Calu3 (cell line): ENCODE measurements at regions not wholly inside any gene's neighbourhood (a gene's known extent, or its start where the extent isn't known, plus 50 kb on each side); places are given as distances from the start of the nearest gene placed in this dataset.

Experiments
- BruUV-seq: library from RNA; stranded (reverse); fragments of 400-500 nt; replicated peaks from 2 replicates; lab custom pipeline; 2021; lab: Mats Ljungman, UMichigan
- CTCF ChIA-PET: fragments of 300-600 bp; sonication (Branson Sonifier 250); formaldehyde crosslinking; loops from one replicate; lab custom pipeline; 2022; ENCODE audit warnings: antibody characterized with exemption; lab: Charles Lee
- DNase-seq: peaks from one replicate; pipeline ENCODE4 v3.0.0; 2022
- H3K27ac Mint-ChIP-seq: one replicate; pipeline ENCODE4 v1.8.0; 2022; ENCODE audit warnings: mixed read lengths; ENCODE audit not compliant: unreplicated experiment
- H3K27me3 Mint-ChIP-seq: one replicate; pipeline ENCODE4 v1.8.0; 2022; ENCODE audit warnings: mixed read lengths; ENCODE audit not compliant: unreplicated experiment
- H3K36me3 Mint-ChIP-seq: one replicate; pipeline ENCODE4 v1.8.0; 2022; ENCODE audit warnings: mild to moderate bottlenecking, moderate library complexity, mixed read lengths; ENCODE audit not compliant: insufficient read depth, unreplicated experiment
- H3K4me1 Mint-ChIP-seq: one replicate; pipeline ENCODE4 v1.8.0; 2022; ENCODE audit warnings: mild to moderate bottlenecking, low read depth, mixed read lengths; ENCODE audit not compliant: unreplicated experiment
- H3K4me3 Mint-ChIP-seq: one replicate; pipeline ENCODE4 v1.8.0; 2022; ENCODE audit warnings: mild to moderate bottlenecking, low read depth, moderate library complexity, mixed read lengths; ENCODE audit not compliant: unreplicated experiment
- H3K9me3 Mint-ChIP-seq: one replicate; pipeline ENCODE4 v1.8.0; 2022; ENCODE audit warnings: low read depth, mixed read lengths; ENCODE audit not compliant: unreplicated experiment
- intact Hi-C: fragments of 100-400 bp; cut with micrococcal nuclease; formaldehyde crosslinking; loops from one replicate; pipeline ENCODE4 v1.10.0; 2022; ENCODE audit not compliant: unreplicated experiment
- TF ChIP-seq, protein P1 (sequence below): fragments of 200-600 bp; IDR thresholded peaks from one replicate; pipeline ENCODE4 v1.8.0; 2022; ENCODE audit warnings: antibody characterized with exemption; ENCODE audit not compliant: unreplicated experiment

DNA sequence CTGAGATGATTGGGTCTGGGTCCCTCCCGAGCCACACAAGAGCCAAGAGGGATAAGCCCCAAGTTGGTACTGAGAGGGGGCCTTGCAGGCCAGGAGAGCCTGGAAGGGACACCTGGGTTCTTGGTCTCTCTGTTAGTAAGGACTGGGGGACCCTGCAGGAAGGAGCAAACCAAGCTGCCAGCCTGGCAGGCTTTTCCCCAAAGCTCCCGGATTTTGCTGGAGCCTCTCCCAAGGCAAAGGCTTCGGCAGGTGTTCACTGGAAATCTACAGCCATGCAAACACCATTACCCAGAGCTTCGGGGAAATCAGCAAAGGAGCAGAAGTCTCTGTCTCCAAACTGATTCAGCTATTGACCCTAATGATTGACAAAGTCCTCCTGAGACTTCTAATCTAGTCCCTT lies 527.9 kb downstream of the BUD13 start:
- Mint-ChIP-seq H3K9me3 (no peaks in the 10 kb centered on the region), H3K36me3 (no peaks in the 10 kb centered on the region), H3K4me3 (no peak overlapping the region), H3K27me3 (peaks cover 44% of the 10 kb centered on the region), H3K27ac (no peak overlapping the region), H3K4me1 (no peaks in the 10 kb centered on the region)
- no peak for DNase-seq
- no TSS peak for BruUV-seq
- CTCF ChIA-PET = no interaction called here
- TF ChIP-seq, protein P1, sequence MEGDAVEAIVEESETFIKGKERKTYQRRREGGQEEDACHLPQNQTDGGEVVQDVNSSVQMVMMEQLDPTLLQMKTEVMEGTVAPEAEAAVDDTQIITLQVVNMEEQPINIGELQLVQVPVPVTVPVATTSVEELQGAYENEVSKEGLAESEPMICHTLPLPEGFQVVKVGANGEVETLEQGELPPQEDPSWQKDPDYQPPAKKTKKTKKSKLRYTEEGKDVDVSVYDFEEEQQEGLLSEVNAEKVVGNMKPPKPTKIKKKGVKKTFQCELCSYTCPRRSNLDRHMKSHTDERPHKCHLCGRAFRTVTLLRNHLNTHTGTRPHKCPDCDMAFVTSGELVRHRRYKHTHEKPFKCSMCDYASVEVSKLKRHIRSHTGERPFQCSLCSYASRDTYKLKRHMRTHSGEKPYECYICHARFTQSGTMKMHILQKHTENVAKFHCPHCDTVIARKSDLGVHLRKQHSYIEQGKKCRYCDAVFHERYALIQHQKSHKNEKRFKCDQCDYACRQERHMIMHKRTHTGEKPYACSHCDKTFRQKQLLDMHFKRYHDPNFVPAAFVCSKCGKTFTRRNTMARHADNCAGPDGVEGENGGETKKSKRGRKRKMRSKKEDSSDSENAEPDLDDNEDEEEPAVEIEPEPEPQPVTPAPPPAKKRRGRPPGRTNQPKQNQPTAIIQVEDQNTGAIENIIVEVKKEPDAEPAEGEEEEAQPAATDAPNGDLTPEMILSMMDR = no peak
- intact Hi-C loops = no loop called here

DNA sequence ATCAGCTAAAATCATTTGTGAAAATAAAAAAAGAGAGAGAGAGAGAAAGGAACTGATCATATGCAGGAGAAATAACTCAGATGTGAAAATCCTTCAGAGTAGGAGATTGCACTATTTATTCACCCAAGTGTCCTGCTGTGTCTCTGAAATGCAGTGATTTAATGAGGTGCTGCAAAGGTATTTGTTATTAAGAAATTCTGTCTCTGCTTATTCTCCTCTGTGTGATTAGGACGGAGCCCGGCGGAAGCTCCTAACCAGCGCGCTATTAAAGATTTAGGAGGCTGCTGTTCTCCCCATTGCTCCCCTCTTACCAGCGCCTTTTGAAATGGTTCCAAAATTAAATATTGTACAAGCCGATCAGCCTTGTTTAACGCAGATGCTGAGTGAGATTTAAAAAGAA lies 528.3 kb downstream of the BUD13 start:
- CTCF ChIA-PET = no interaction called here
- H3K27ac Mint-ChIP-seq = no peak overlapping the region
- H3K4me1 Mint-ChIP-seq = no peaks in the 10 kb centered on the region
- no peak for DNase-seq
- no peaks in the 10 kb centered on the region for H3K36me3 Mint-ChIP-seq
- peaks cover 48% of the 10 kb centered on the region for H3K27me3 Mint-ChIP-seq
- H3K9me3 Mint-ChIP-seq = no peaks in the 10 kb centered on the region
- intact Hi-C loops = no loop called here
- H3K4me3 Mint-ChIP-seq = no peak overlapping the region
- TF ChIP-seq, protein P1 = no peak
- no TSS peak for BruUV-seq

DNA sequence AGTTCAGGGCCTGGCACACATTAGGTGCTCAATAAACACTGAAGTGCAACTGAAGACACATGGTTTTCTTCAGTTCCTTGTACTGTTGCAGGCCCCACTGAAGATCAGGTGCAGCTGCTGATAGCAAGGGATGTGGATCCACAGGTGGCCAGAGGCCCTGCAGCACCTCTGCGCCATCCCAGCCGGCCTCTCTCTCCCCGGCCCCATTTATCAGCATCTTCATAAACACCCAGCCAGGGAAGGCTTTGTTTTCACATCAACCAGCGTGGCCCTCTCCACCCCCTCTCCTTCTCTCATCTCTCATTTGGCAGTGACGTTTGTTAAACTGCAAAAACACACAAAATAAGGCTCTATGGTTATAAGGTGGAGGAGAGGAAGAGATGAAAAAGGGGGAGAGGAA lies 528.8 kb downstream of the BUD13 start:
- Mint-ChIP-seq H3K4me1 (no peaks in the 10 kb centered on the region), H3K27ac (no peak overlapping the region), H3K36me3 (no peaks in the 10 kb centered on the region), H3K27me3 (peaks cover 53% of the 10 kb centered on the region), H3K9me3 (no peaks in the 10 kb centered on the region), H3K4me3 (no peak overlapping the region)
- intact Hi-C loops = no loop called here
- DNase-seq = no peak
- BruUV-seq = no TSS peak
- CTCF ChIA-PET = no interaction called here
- TF ChIP-seq, protein P1 = no peak

DNA sequence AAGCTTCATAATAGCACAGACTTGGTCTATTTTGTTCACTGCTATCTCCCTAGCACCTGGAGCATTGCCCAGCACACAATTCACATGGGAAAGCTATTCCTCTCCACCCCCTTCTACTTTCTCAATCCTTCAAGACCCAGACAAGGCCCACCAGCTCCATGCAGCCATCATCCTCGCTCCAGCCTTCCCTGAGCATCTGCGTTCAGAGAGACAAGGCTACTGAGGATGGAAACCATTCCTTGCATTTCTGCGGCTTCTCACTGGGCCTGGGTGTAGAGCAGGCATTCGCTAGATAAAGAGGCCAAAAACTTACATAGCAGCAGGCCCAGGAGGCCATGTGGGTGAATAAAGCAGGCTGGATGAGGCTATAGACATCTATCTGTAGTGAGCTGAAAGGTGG lies 530.8 kb downstream of the BUD13 start:
- H3K4me1 Mint-ChIP-seq = no peaks in the 10 kb centered on the region
- H3K36me3 Mint-ChIP-seq = no peaks in the 10 kb centered on the region
- no peaks in the 10 kb centered on the region for H3K9me3 Mint-ChIP-seq
- intact Hi-C loops = no loop called here
- no peak overlapping the region for H3K27ac Mint-ChIP-seq
- CTCF ChIA-PET = no interaction called here
- BruUV-seq = no TSS peak
- no peak for DNase-seq
- no peak overlapping the region for H3K4me3 Mint-ChIP-seq
- H3K27me3 Mint-ChIP-seq = peaks cover 73% of the 10 kb centered on the region
- TF ChIP-seq, protein P1 = no peak
